WERI-Rb-1 (cell line): ENCODE measurements at regions not wholly inside any gene's neighbourhood (a gene's known extent, or its start where the extent isn't known, plus 50 kb on each side); places are given as distances from the start of the nearest gene placed in this dataset.

Experiments used
- DNase-seq: peaks from one replicate; pipeline ENCODE4 v3.0.0-alpha.2; 2020
- H3K27ac ChIP-seq: fragments of 250-450 bp; sonication (Bioruptor Pico); 2 replicates; pipeline ENCODE4 v1.5.1; 2020; ENCODE audit warnings: mild to moderate bottlenecking, moderate library complexity
- H3K27me3 ChIP-seq: fragments of 250-450 bp; sonication (Bioruptor Pico); 2 replicates; pipeline ENCODE4 v1.5.1; 2021; ENCODE audit warnings: mild to moderate bottlenecking, low read depth, moderate library complexity; ENCODE audit not compliant: insufficient read depth, severe bottlenecking
- H3K36me3 ChIP-seq: fragments of 250-450 bp; sonication (Bioruptor Pico); 2 replicates; pipeline ENCODE4 v1.5.1; 2020; ENCODE audit warnings: mild to moderate bottlenecking, moderate library complexity
- H3K4me3 ChIP-seq: 2 replicates; pipeline ENCODE4 v1.5.1; 2011; ENCODE audit warnings: low read depth, mild to moderate bottlenecking, control low read depth, low read length
- H3K9me3 ChIP-seq: fragments of 250-450 bp; sonication (Bioruptor Pico); 2 replicates; pipeline ENCODE4 v1.5.1; 2021; ENCODE audit warnings: mild to moderate bottlenecking, moderate library complexity; ENCODE audit not compliant: severe bottlenecking
- CTCF ChIP-seq: IDR thresholded peaks from 2 replicates; pipeline ENCODE4 v1.5.1; 2011; ENCODE audit warnings: low read depth, mild to moderate bottlenecking, control low read depth, inconsistent platforms, low read length

GRCh38 chr9:86695910-86696424 lies 251.3 kb downstream of the GAS1 start:
- peaks cover 26% of the 10 kb centered on the region for H3K27me3 ChIP-seq
- no peak overlapping the region for H3K27ac ChIP-seq
- no peak for TF ChIP-seq CTCF
- H3K4me3 ChIP-seq = no peak overlapping the region
- no peak for DNase-seq
- no peaks in the 10 kb centered on the region for H3K36me3 ChIP-seq
- no peaks in the 10 kb centered on the region for H3K9me3 ChIP-seq

GRCh38 chr9:86690034-86690433 lies 257.3 kb downstream of the GAS1 start:
- Histone ChIP-seq H3K27ac (no peak overlapping the region), H3K4me3 (no peak overlapping the region), H3K27me3 (peaks cover 29% of the 10 kb centered on the region), H3K9me3 (no peaks in the 10 kb centered on the region), H3K36me3 (no peaks in the 10 kb centered on the region)
- no peak for TF ChIP-seq CTCF
- DNase-seq = no peak

- H3K9me3 ChIP-seq = no peaks in the 10 kb centered on the region
- H3K36me3 ChIP-seq = no peaks in the 10 kb centered on the region
- no peak for DNase-seq
- H3K27me3 ChIP-seq = peaks cover 32% of the 10 kb centered on the region
- H3K27ac ChIP-seq = no peak overlapping the region
- no peak overlapping the region for H3K4me3 ChIP-seq
- no peak for TF ChIP-seq CTCF
Observed at GRCh38 chr9:86687788-86688187, 259.5 kb downstream of the GAS1 start.

GRCh38 chr9:86685556-86685955 lies 261.8 kb downstream of the GAS1 start:
- Histone ChIP-seq H3K27ac (no peak overlapping the region), H3K36me3 (no peaks in the 10 kb centered on the region), H3K9me3 (no peaks in the 10 kb centered on the region), H3K4me3 (no peak overlapping the region), H3K27me3 (peaks cover 39% of the 10 kb centered on the region)
- TF ChIP-seq CTCF = no peak
- no peak for DNase-seq

GRCh38 chr9:86684148-86684547 lies 263.2 kb downstream of the GAS1 start:
- TF ChIP-seq CTCF = no peak
- H3K27ac ChIP-seq = no peak overlapping the region
- no peaks in the 10 kb centered on the region for H3K9me3 ChIP-seq
- no peak overlapping the region for H3K4me3 ChIP-seq
- H3K27me3 ChIP-seq = peaks cover 47% of the 10 kb centered on the region
- no peaks in the 10 kb centered on the region for H3K36me3 ChIP-seq
- no peak for DNase-seq

DNA sequence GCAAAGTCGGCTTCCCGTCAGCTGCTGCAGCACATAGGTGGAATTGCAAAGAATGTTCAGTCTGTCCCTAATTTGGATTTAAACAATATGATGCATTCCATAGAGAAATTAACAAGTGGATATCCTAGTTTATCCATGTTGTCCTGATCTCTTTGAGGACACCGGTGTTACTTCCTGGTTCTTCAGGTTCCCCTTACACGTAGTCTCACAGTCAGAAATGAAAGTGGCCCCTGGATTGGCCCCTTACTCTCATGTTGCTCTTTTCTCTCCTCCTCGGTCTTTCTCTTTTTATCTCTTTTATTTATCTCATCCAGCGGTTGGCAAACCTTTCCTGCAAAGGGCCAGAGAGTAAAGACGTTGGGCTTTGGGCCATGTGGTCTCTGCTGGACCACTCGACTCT lies 265.1 kb downstream of the GAS1 start:
- H3K36me3 ChIP-seq = no peaks in the 10 kb centered on the region
- H3K27me3 ChIP-seq = peaks cover 59% of the 10 kb centered on the region
- H3K4me3 ChIP-seq = no peak overlapping the region
- no peaks in the 10 kb centered on the region for H3K9me3 ChIP-seq
- DNase-seq = no peak
- TF ChIP-seq CTCF = no peak
- no peak overlapping the region for H3K27ac ChIP-seq
